K562 (cell line): ENCODE measurements at regions not wholly inside any gene's neighbourhood (a gene's known extent, or its start where the extent isn't known, plus 50 kb on each side); places are given as distances from the start of the nearest gene placed in this dataset.

Source experiments
- ATAC-seq: fragments of 200-7000 bp; cut with Tn5 transposase; 3 replicates; pipeline ENCODE4 v1.9.1; 2020; ENCODE audit warnings: moderate library complexity
- BruUV-seq: library from RNA; stranded (reverse); fragments of 400-500 nt; replicated peaks from 2 replicates; lab custom pipeline; 2021; lab: Mats Ljungman, UMichigan
- CTCF ChIA-PET: fragments of 300-600 bp; formaldehyde crosslinking; extraction: SDS; loops from one replicate; lab custom pipeline; 2021; ENCODE audit warnings: low intra/inter-chr PET ratio; lab: Yijun Ruan, JAX
- POLR2A ChIA-PET: fragments of 300-600, 350-650 bp; sonication (Branson Sonifier 250); formaldehyde crosslinking; extraction: SDS; loops from one replicate; lab custom pipeline; 2021; ENCODE audit warnings: antibody characterized with exemption, inconsistent platforms; lab: Yijun Ruan, JAX
- DNase-seq, 4 experiments: peaks; one replicate each; pipeline versions ENCODE4 v3.0.0 to v3.0.0-alpha.2; 2011 to 2018; ENCODE audit warnings: low spot score in 3 of 4, mixed read lengths in 3 of 4; ENCODE audit errors: extremely low read depth in 1 of 4
- FAIRE-seq: peaks from 2 replicates; lab custom pipeline; 2011; peaks lifted over from hg19 to GRCh38; lab: Jason Lieb, UNC
- H2AFZ ChIP-seq: 2 replicates; pipeline ENCODE4 v1.6.0; 2011; ENCODE audit warnings: low read depth, low read length, control low read depth, inconsistent platforms
- H3K27ac ChIP-seq: fragments of 200-600 bp; 3 replicates; pipeline ENCODE4 v1.8.0; 2011; ENCODE audit warnings: low read depth, mild to moderate bottlenecking, control low read depth, inconsistent platforms, low read length, moderate library complexity, mixed read lengths; ENCODE audit errors: extremely low read depth
- H3K27me3 ChIP-seq, 2 experiments: fragments of 300-600 bp in 1 of 2; 2 replicates in 1 of 2; 3 replicates in 1 of 2; pipeline versions ENCODE4 v1.6.0 to v1.8.0; 2011; ENCODE audit warnings: inconsistent platforms in 2 of 2, low read length in 2 of 2, mild to moderate bottlenecking in 1 of 2, mixed read lengths in 1 of 2, moderate library complexity in 1 of 2; ENCODE audit not compliant: control insufficient read depth in 2 of 2, insufficient read depth in 2 of 2
- H3K36me3 ChIP-seq: fragments of 300-600 bp; 3 replicates; pipeline ENCODE4 v1.8.0; 2011; ENCODE audit warnings: mild to moderate bottlenecking, low read length, inconsistent platforms; ENCODE audit not compliant: control insufficient read depth, insufficient read depth
- H3K4me1 ChIP-seq, 2 experiments: fragments of 200-600 bp in 1 of 2; replicated peaks in 1 of 2; 2 replicates in 1 of 2; 3 replicates in 1 of 2; pipeline versions ENCODE4 v1.5.1 to v1.8.0; 2011; ENCODE audit warnings: inconsistent platforms in 2 of 2, low read length in 2 of 2, mild to moderate bottlenecking in 1 of 2, mixed read lengths in 1 of 2, moderate library complexity in 1 of 2; ENCODE audit not compliant: control insufficient read depth in 2 of 2, insufficient read depth in 2 of 2
- H3K4me2 ChIP-seq: 2 replicates; pipeline ENCODE4 v1.6.1; 2011; ENCODE audit warnings: low read length, control low read depth, inconsistent platforms, mixed read lengths; ENCODE audit not compliant: insufficient read depth
- H3K4me3 ChIP-seq: fragments of 200-600 bp; sonication (generic), shearing (Covaris generic); 2 replicates; pipeline ENCODE4 v1.5.1; 2016; ENCODE audit warnings: control low read depth, inconsistent platforms
- H3K79me2 ChIP-seq: fragments of 200-600 bp; 3 replicates; pipeline ENCODE4 v1.8.0; 2011; ENCODE audit warnings: low read length, inconsistent platforms; ENCODE audit not compliant: control insufficient read depth, insufficient read depth
- H3K9ac ChIP-seq, 2 experiments: 2 replicates each; pipeline versions ENCODE4 v1.6.0 to v1.6.1; 2011; ENCODE audit warnings: low read depth in 2 of 2, low read length in 2 of 2, control low read depth in 1 of 2, inconsistent platforms in 1 of 2, mild to moderate bottlenecking in 1 of 2, mixed read lengths in 1 of 2; ENCODE audit not compliant: insufficient read depth in 1 of 2
- H3K9me1 ChIP-seq: one replicate; pipeline ENCODE4 v1.6.0; 2011; ENCODE audit warnings: inconsistent platforms, mild to moderate bottlenecking, low read length, moderate library complexity; ENCODE audit not compliant: control insufficient read depth, insufficient read depth
- H3K9me3 ChIP-seq: replicated peaks from 2 replicates; pipeline ENCODE4 v1.5.1; 2011; ENCODE audit warnings: low read depth, low read length, inconsistent platforms; ENCODE audit not compliant: control insufficient read depth, insufficient read depth
- H4K20me1 ChIP-seq: replicated peaks from 2 replicates; pipeline ENCODE4 v1.6.1; 2011; ENCODE audit warnings: low read length, inconsistent platforms, mixed read lengths; ENCODE audit not compliant: control insufficient read depth, insufficient read depth
- CEBPB ChIP-seq: fragments of 450-650 bp; IDR thresholded peaks from 2 replicates; pipeline ENCODE4 v1.6.1; 2016; ENCODE audit warnings: missing genetic modification characterization, missing compliant biosample characterization
- DDX20 ChIP-seq: fragments of 450-650 bp; IDR thresholded peaks from 2 replicates; pipeline ENCODE4 v1.6.1; 2016; ENCODE audit warnings: missing genetic modification characterization, low read depth, mild to moderate bottlenecking, missing compliant biosample characterization, moderate library complexity
- HDAC3 ChIP-seq: fragments of 450-650 bp; IDR thresholded peaks from 2 replicates; pipeline ENCODE4 v1.6.1; 2018; ENCODE audit warnings: borderline replicate concordance, mild to moderate bottlenecking, moderate library complexity; ENCODE audit not compliant: partially characterized antibody
- IFI16 ChIP-seq: fragments of 250-450 bp; sonication (Bioruptor Pico); IDR thresholded peaks from 2 replicates; pipeline ENCODE4 v2.1.2; 2022; ENCODE audit warnings: mild to moderate bottlenecking, inconsistent platforms
- SRSF9 ChIP-seq: fragments of 200-400 bp; formaldehyde crosslinking; IDR thresholded peaks from 2 replicates; pipeline ENCODE4 v1.6.1; 2017; ENCODE audit warnings: low read depth, low read length, borderline replicate concordance
- THRAP3 ChIP-seq: fragments of 450-650 bp; IDR thresholded peaks from 2 replicates; pipeline ENCODE4 v1.6.1; 2016; ENCODE audit warnings: mild to moderate bottlenecking, inconsistent platforms, borderline replicate concordance
- U2AF2 ChIP-seq: fragments of 200-400 bp; formaldehyde crosslinking; optimal IDR thresholded peaks from 2 replicates; pipeline ENCODE3; 2017; ENCODE audit warnings: low read depth, mild to moderate bottlenecking, low read length
- WGBS: fragments of 100-300 bp; shearing (Covaris generic); methylation state at CpG from one replicate; pipeline ENCODE4 v1.1.6; 2016; ENCODE audit warnings: low coverage, mixed read lengths; ENCODE audit not compliant: insufficient coverage; ENCODE audit errors: missing lambda C conversion rate; 5-methylcytosine and 5-hydroxymethylcytosine counted together
- in situ Hi-C: fragments of 300-500 bp; cut with MboI; formaldehyde crosslinking; loops from 4 replicates; pipeline ENCODE4 v1.15.0; 2018; ENCODE audit warnings: inconsistent platforms, mixed read lengths
- intact Hi-C: fragments of 100-400 bp; cut with micrococcal nuclease; formaldehyde crosslinking; loops from 2 replicates; pipeline ENCODE4 v1.14.2; 2022
- TF ChIP-seq, protein P1 (sequence below): fragments of 150-350 bp; conservative IDR thresholded peaks from 2 replicates; pipeline ENCODE4 v1.6.1; 2014; ENCODE audit warnings: low read length

- no peak overlapping the region for H3K27ac ChIP-seq
- intact Hi-C loops (no loop called here), in situ Hi-C loops (no loop called here)
- H3K9ac ChIP-seq: no peak overlapping the region
- peaks cover 0 to 16% of the 10 kb centered on the region in 2 experiments; a peak in 2 of 5 replicates for H3K27me3 ChIP-seq
- no peaks in the 10 kb centered on the region for H3K9me1 ChIP-seq
- no peaks in the 10 kb centered on the region for H3K36me3 ChIP-seq
- no peaks in the 10 kb centered on the region for H3K79me2 ChIP-seq
- WGBS: 2% methylated on average over 8 of the region's 8 CpGs
- H3K4me1 ChIP-seq: no peaks in the 10 kb centered on the region
- H3K4me3 ChIP-seq: no peak overlapping the region
- ATAC-seq (no peak), FAIRE-seq (no peak), DNase-seq (no peak)
- H4K20me1 ChIP-seq: no peaks in the 10 kb centered on the region
- no peak overlapping the region for H2AFZ ChIP-seq
- no peaks in the 10 kb centered on the region for H3K9me3 ChIP-seq
- H3K4me2 ChIP-seq: no peak overlapping the region
- TF ChIP-seq HDAC3 (no peak), THRAP3 (no peak), U2AF2 (no peak), SRSF9 (no peak), IFI16 (no peak), DDX20 (tag) (no peak), CEBPB (tag) (no peak)
- TF ChIP-seq, protein P1, sequence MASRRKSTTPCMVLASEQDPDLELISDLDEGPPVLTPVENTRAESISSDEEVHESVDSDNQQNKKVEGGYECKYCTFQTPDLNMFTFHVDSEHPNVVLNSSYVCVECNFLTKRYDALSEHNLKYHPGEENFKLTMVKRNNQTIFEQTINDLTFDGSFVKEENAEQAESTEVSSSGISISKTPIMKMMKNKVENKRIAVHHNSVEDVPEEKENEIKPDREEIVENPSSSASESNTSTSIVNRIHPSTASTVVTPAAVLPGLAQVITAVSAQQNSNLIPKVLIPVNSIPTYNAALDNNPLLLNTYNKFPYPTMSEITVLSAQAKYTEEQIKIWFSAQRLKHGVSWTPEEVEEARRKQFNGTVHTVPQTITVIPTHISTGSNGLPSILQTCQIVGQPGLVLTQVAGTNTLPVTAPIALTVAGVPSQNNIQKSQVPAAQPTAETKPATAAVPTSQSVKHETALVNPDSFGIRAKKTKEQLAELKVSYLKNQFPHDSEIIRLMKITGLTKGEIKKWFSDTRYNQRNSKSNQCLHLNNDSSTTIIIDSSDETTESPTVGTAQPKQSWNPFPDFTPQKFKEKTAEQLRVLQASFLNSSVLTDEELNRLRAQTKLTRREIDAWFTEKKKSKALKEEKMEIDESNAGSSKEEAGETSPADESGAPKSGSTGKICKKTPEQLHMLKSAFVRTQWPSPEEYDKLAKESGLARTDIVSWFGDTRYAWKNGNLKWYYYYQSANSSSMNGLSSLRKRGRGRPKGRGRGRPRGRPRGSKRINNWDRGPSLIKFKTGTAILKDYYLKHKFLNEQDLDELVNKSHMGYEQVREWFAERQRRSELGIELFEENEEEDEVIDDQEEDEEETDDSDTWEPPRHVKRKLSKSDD: no peak
- BruUV-seq: no TSS peak
- ChIA-PET POLR2A (no interaction called here), CTCF (no interaction called here)
Observed at GRCh38 chr20:1831606-1832005, 63.6 kb upstream of the SIRPA start.
